ENCODE measurements at regions not wholly inside any gene's neighbourhood (a gene's known extent, or its start where the extent isn't known, plus 50 kb on each side); places are given as distances from the start of the nearest gene placed in this dataset.

GRCh38 chr21:22346576-22346975 lies 1348.4 kb downstream of the NCAM2 start:
- TF ChIP-seq NRF1 (IDR thresholded peaks at IDR 0.05; ENCODE audit: low read depth, low read length) (no peak), EP300 (IDR thresholded peaks at IDR 0.05; ENCODE audit: borderline replicate concordance in 1 of 2, low read depth in 1 of 2, low read length in 1 of 2) (peak in 1 of 2 experiments; percentile 84; a peak in 2 of 4 replicates), MEF2A (IDR thresholded peaks at IDR 0.05; ENCODE audit: borderline replicate concordance, low read depth) (no peak), RCOR1 (IDR thresholded peaks at IDR 0.05; ENCODE audit: low read length) (peak; percentile 77; the same call in 1 of the 2 replicates), FOSL2 (IDR thresholded peaks at IDR 0.05; ENCODE audit: borderline replicate concordance, low read depth) (no peak), RFX5 (IDR thresholded peaks at IDR 0.05; ENCODE audit: low read length) (no peak), RAD21 (IDR thresholded peaks at IDR 0.05; ENCODE audit: low read length) (peak; percentile 57), RXRA (IDR thresholded peaks at IDR 0.05; ENCODE audit: borderline replicate concordance, low read depth) (no peak), MXI1 (IDR thresholded peaks at IDR 0.05; ENCODE audit: low read depth, low read length) (peak; percentile 17; the same call in 1 of the 2 replicates), CHD2 (IDR thresholded peaks at IDR 0.05; ENCODE audit: low read length, partially characterized antibody) (no peak), TAF1 (IDR thresholded peaks at IDR 0.05; ENCODE audit: borderline replicate concordance, low read depth, low read length) (no peak), GATA2 (CRISPR knock-in tag; IDR thresholded peaks at IDR 0.05) (peak; percentile 63)
- POLR2A ChIA-PET, result no interaction called here
- Histone ChIP-seq H4K20me1 (ENCODE audit: insufficient read depth) (no peaks in the 10 kb centered on the region), H3F3A (replicated peaks; ENCODE audit: insufficient read depth) (no peaks in the 10 kb centered on the region), H3K79me2 (ENCODE audit: insufficient read depth) (no peaks in the 10 kb centered on the region), H3K27me3 (ENCODE audit: insufficient read depth) (no peaks in the 10 kb centered on the region), H3K9me2 (no peaks in the 10 kb centered on the region), H2AFZ (ENCODE audit: low read depth) (no peak overlapping the region), H3K4me2 (no peak overlapping the region), H3K4me1 (ENCODE audit: control insufficient read depth in 1 of 2, insufficient read depth in 2 of 2, low read depth in 1 of 2, low read length in 1 of 2) (peaks cover 0 to 4% of the 10 kb centered on the region in 2 experiments; a peak in 2 of 4 replicates), H3K4me3 (ENCODE audit: low read depth in 2 of 2, low read length in 1 of 2) (no peak overlapping the region), H3K27ac (ENCODE audit: low read depth in 2 of 2, low read length in 1 of 2) (peak overlapping the region in 1 of 2 experiments; percentile 25; a peak in 1 of 4 replicates), H3K36me3 (replicated peaks in 1 of 2; ENCODE audit: control insufficient read depth in 1 of 2, insufficient read depth in 2 of 2, low read length in 1 of 2) (no peaks in the 10 kb centered on the region), H3K9me3 (no peaks in the 10 kb centered on the region), H3K9ac (no peak overlapping the region)
- CTCF ChIA-PET, result interaction anchor here (0.8 to 1.3 kb wide), 4 partner anchors 12 to 1114 kb away, joined by 3 read pairs; no protein-coding TSS in a partner anchor
- WGBS (ENCODE audit: low lambda C conversion rate), result 21% methylated on average over 1 of the region's 1 CpG
- peak; percentile 48 for DNase-seq

- 7% methylated on average over 2 of the region's 2 CpGs for WGBS (ENCODE audit: low lambda C conversion rate)
- DNase-seq, result no peak
- Histone ChIP-seq H3K9me2 (no peaks in the 10 kb centered on the region), H3K79me2 (ENCODE audit: insufficient read depth) (no peaks in the 10 kb centered on the region), H3F3A (replicated peaks; ENCODE audit: insufficient read depth) (no peaks in the 10 kb centered on the region), H3K9ac (no peak overlapping the region), H3K4me2 (no peak overlapping the region), H3K9me3 (no peaks in the 10 kb centered on the region; the same call in 1 of the 2 replicates), H3K27me3 (ENCODE audit: insufficient read depth) (no peaks in the 10 kb centered on the region), H3K4me3 (ENCODE audit: low read depth in 2 of 2, low read length in 1 of 2) (no peak overlapping the region), H3K27ac (ENCODE audit: low read depth in 2 of 2, low read length in 1 of 2) (no peak overlapping the region), H4K20me1 (ENCODE audit: insufficient read depth) (no peaks in the 10 kb centered on the region), H3K4me1 (ENCODE audit: control insufficient read depth in 1 of 2, insufficient read depth in 2 of 2, low read depth in 1 of 2, low read length in 1 of 2) (peaks cover 0 to 3% of the 10 kb centered on the region in 2 experiments; a peak in 2 of 4 replicates), H3K36me3 (replicated peaks in 1 of 2; ENCODE audit: control insufficient read depth in 1 of 2, insufficient read depth in 2 of 2, low read length in 1 of 2) (no peaks in the 10 kb centered on the region), H2AFZ (ENCODE audit: low read depth) (no peak overlapping the region)
- ChIA-PET POLR2A (no interaction called here), CTCF (no interaction called here)
- TF ChIP-seq USF2 (IDR thresholded peaks at IDR 0.05; ENCODE audit: borderline replicate concordance, low read depth, low read length), result no peak
- no peak for TF ChIP-seq CHD2 (IDR thresholded peaks at IDR 0.05; ENCODE audit: low read length, partially characterized antibody)
- no peak for TF ChIP-seq RXRA (IDR thresholded peaks at IDR 0.05; ENCODE audit: borderline replicate concordance, low read depth)
- TF ChIP-seq MXI1 (IDR thresholded peaks at IDR 0.05; ENCODE audit: low read depth, low read length), result no peak
- no peak for TF ChIP-seq CTCF (IDR thresholded peaks at IDR 0.05)
- no peak for TF ChIP-seq JUND (IDR thresholded peaks at IDR 0.05)
- no peak for TF ChIP-seq MAX (IDR thresholded peaks at IDR 0.05; ENCODE audit: low read depth)
- no peak for TF ChIP-seq SIN3A (IDR thresholded peaks at IDR 0.05; ENCODE audit: borderline replicate concordance, low read depth, low read length)
- no peak for TF ChIP-seq USF1 (IDR thresholded peaks at IDR 0.05; ENCODE audit: borderline replicate concordance, low read depth)
- no peak for TF ChIP-seq POLR2AphosphoS5 (IDR thresholded peaks at IDR 0.05; ENCODE audit: low read depth, low read length)
- no peak for TF ChIP-seq SMC3 (IDR thresholded peaks at IDR 0.05; ENCODE audit: low read depth, low read length)
- no peak for TF ChIP-seq PBX3 (IDR thresholded peaks at IDR 0.05)
- no peak for TF ChIP-seq MEF2A (IDR thresholded peaks at IDR 0.05; ENCODE audit: borderline replicate concordance, low read depth)
- no peak for TF ChIP-seq FOXJ3 (CRISPR knock-in tag; IDR thresholded peaks at IDR 0.05)
- TF ChIP-seq GATA2 (CRISPR knock-in tag; IDR thresholded peaks at IDR 0.05), result no peak
- no peak for TF ChIP-seq ELF1 (IDR thresholded peaks at IDR 0.05)
- no peak for TF ChIP-seq TEAD4 (IDR thresholded peaks at IDR 0.05; ENCODE audit: borderline replicate concordance, insufficient read depth)
- no peak for TF ChIP-seq NFIC (IDR thresholded peaks at IDR 0.05; ENCODE audit: borderline replicate concordance)
- TF ChIP-seq TCF12 (IDR thresholded peaks at IDR 0.05), result no peak
Observed at GRCh38 chr21:22351076-22351475, 1352.9 kb downstream of the NCAM2 start.

Data from SK-N-SH (cell line).